B cell (primary cell): ENCODE measurements at regions not wholly inside any gene's neighbourhood (a gene's known extent, or its start where the extent isn't known, plus 50 kb on each side); places are given as distances from the start of the nearest gene placed in this dataset.

ENCODE experiments used
- ATAC-seq: fragments of 200-7000 bp; cut with Tn5 transposase; one replicate; pipeline ENCODE4 v1.10.0; 2021; ENCODE audit warnings: low read depth, mild to moderate bottlenecking, moderate number of reproducible peaks, moderate library complexity
- CTCF ChIA-PET: fragments of 350-600 bp; sonication (Branson Sonifier 250); formaldehyde crosslinking; loops from one replicate; lab custom pipeline; 2021; ENCODE audit warnings: antibody characterized with exemption, inconsistent platforms; lab: Charles Lee
- POLR2A ChIA-PET: fragments of 350-600 bp; sonication (Branson Sonifier 250); formaldehyde crosslinking; loops from one replicate; lab custom pipeline; 2021; ENCODE audit warnings: antibody characterized with exemption; lab: Charles Lee
- DNase-seq: peaks from one replicate; pipeline ENCODE4 v3.0.0; 2013
- H2AFZ ChIP-seq: 2 replicates; pipeline ENCODE4 v1.6.1; 2012; ENCODE audit warnings: mild to moderate bottlenecking, low read depth, low read length; ENCODE audit not compliant: insufficient read depth, poor library complexity, severe bottlenecking
- H3K27ac ChIP-seq, 2 donors: 1 replicate in 1 of 2; 2 replicates in 1 of 2; pipeline ENCODE4 v1.5.1; 2012 to 2013; ENCODE audit warnings: low read length in 2 of 2, mild to moderate bottlenecking in 2 of 2, moderate library complexity in 1 of 2
- H3K27me3 ChIP-seq, 4 experiments: fragments of 200-600 bp in 1 of 4; sonication (generic) in 1 of 4; replicated peaks in 1 of 4; 1 replicate in 2 of 4; 2 replicates in 2 of 4; pipeline versions ENCODE4 v1.6.1 to v1.7.0; 2013 to 2016; ENCODE audit warnings: low read length in 3 of 4, mild to moderate bottlenecking in 2 of 4, mixed read lengths in 1 of 4, moderate library complexity in 1 of 4; ENCODE audit not compliant: insufficient read depth in 4 of 4, control insufficient read depth in 3 of 4; ENCODE audit errors: control extremely low read depth in 1 of 4
- H3K36me3 ChIP-seq, 2 experiments: replicated peaks in 1 of 2; 1 replicate in 1 of 2; 2 replicates in 1 of 2; pipeline versions ENCODE4 v1.6.1 to v1.7.1; 2013; ENCODE audit warnings: low read length in 1 of 2; ENCODE audit not compliant: insufficient read depth in 2 of 2, control insufficient read depth in 1 of 2; ENCODE audit errors: control extremely low read depth in 1 of 2, extremely low read depth in 1 of 2
- H3K4me1 ChIP-seq, 2 donors: fragments of 200-600 bp in 1 of 2; sonication (generic) in 1 of 2; 1 replicate in 1 of 2; 2 replicates in 1 of 2; pipeline versions ENCODE4 v1.5.1 to v1.6.1; 2013 to 2017; ENCODE audit warnings: low read length in 2 of 2; ENCODE audit not compliant: control insufficient read depth in 2 of 2, insufficient read depth in 2 of 2
- H3K4me2 ChIP-seq: replicated peaks from 2 replicates; pipeline ENCODE3; 2012; ENCODE audit warnings: mild to moderate bottlenecking, low read depth, low read length; ENCODE audit not compliant: poor library complexity, severe bottlenecking
- H3K4me3 ChIP-seq, 5 experiments: fragments of 200-600 bp in 1 of 5; sonication (generic) in 1 of 5; 1 replicate in 3 of 5; 2 replicates in 2 of 5; pipeline versions ENCODE4 v1.5.1 to v1.7.0; 2011 to 2016; ENCODE audit warnings: low read length in 4 of 5, mild to moderate bottlenecking in 4 of 5, low read depth in 2 of 5, control low read depth in 1 of 5, moderate library complexity in 1 of 5; ENCODE audit not compliant: insufficient read depth in 1 of 5; ENCODE audit errors: control extremely low read depth in 1 of 5, extremely low read depth in 1 of 5
- H3K79me2 ChIP-seq: fragments of 200-600 bp; sonication (generic); one replicate; pipeline ENCODE4 v1.6.0; 2016; ENCODE audit warnings: low read length; ENCODE audit not compliant: control insufficient read depth, insufficient read depth
- H3K9ac ChIP-seq: fragments of 200-600 bp; sonication (generic); 2 replicates; pipeline ENCODE4 v1.6.1; 2017; ENCODE audit warnings: mild to moderate bottlenecking, low read length, moderate library complexity
- H3K9me3 ChIP-seq, 3 donors: one replicate each; pipeline versions ENCODE4 v1.6.1 to v1.7.1; 2013; ENCODE audit warnings: low read length in 2 of 3; ENCODE audit not compliant: control insufficient read depth in 2 of 3, insufficient read depth in 1 of 3; ENCODE audit errors: control extremely low read depth in 1 of 3
- H4K20me1 ChIP-seq: 2 replicates; pipeline ENCODE4 v1.6.0; 2012; ENCODE audit warnings: mild to moderate bottlenecking, low read length; ENCODE audit not compliant: insufficient read depth, control insufficient read depth, poor library complexity, severe bottlenecking
- H3K27ac Mint-ChIP-seq: one replicate; pipeline ENCODE4 v1.8.0; 2021; ENCODE audit warnings: mixed read lengths
- H3K27me3 Mint-ChIP-seq: one replicate; pipeline ENCODE4 v1.8.0; 2021; ENCODE audit warnings: mixed read lengths
- H3K4me1 Mint-ChIP-seq: one replicate; pipeline ENCODE4 v1.8.0; 2021; ENCODE audit warnings: mixed read lengths
- H3K4me3 Mint-ChIP-seq: one replicate; pipeline ENCODE4 v1.8.0; 2021; ENCODE audit warnings: mixed read lengths
- H3K9me3 Mint-ChIP-seq: one replicate; pipeline ENCODE4 v1.8.0; 2022; ENCODE audit warnings: mixed read lengths; ENCODE audit not compliant: insufficient read depth
- CTCF ChIP-seq: fragments of 200-600 bp; IDR thresholded peaks from one replicate; pipeline ENCODE4 v1.8.0; 2022; ENCODE audit warnings: antibody characterized with exemption, mild to moderate bottlenecking
- EZH2 ChIP-seq: IDR thresholded peaks from 2 replicates; pipeline ENCODE4 v1.6.1; 2012; ENCODE audit warnings: borderline replicate concordance, low read depth, mild to moderate bottlenecking, moderate library complexity, low read length; ENCODE audit not compliant: insufficient read depth, poor library complexity, severe bottlenecking
- WGBS: methylation state at CpG from one replicate; pipeline ENCODE4 v1.1.5; 2013; ENCODE audit warnings: missing lambda C conversion rate; ENCODE audit not compliant: insufficient coverage; 5-methylcytosine and 5-hydroxymethylcytosine counted together
- intact Hi-C: fragments of 100-400 bp; cut with micrococcal nuclease; formaldehyde crosslinking; loops from one replicate; pipeline ENCODE4 v1.10.0; 2022

- no peak overlapping the region for H2AFZ ChIP-seq
- Mint-ChIP-seq H3K4me1 (no peaks in the 10 kb centered on the region), H3K27me3 (no peaks in the 10 kb centered on the region), H3K4me3 (no peak overlapping the region), H3K9me3 (peaks cover 5% of the 10 kb centered on the region), H3K27ac (no peak overlapping the region)
- H4K20me1 ChIP-seq = no peaks in the 10 kb centered on the region
- TF ChIP-seq EZH2 (no peak), CTCF (no peak)
- ATAC-seq (no peak), DNase-seq (no peak)
- H3K4me2 ChIP-seq = no peak overlapping the region
- H3K27ac ChIP-seq = no peak overlapping the region
- ChIA-PET POLR2A (no interaction called here), CTCF (no interaction called here)
- WGBS = 86% methylated on average over 1 of the region's 2 CpGs
- H3K9me3 ChIP-seq = no peaks in the 10 kb centered on the region
- H3K4me3 ChIP-seq = no peak overlapping the region
- H3K36me3 ChIP-seq = no peaks in the 10 kb centered on the region
- intact Hi-C loops = no loop called here
- no peak overlapping the region for H3K9ac ChIP-seq
- H3K27me3 ChIP-seq = no peaks in the 10 kb centered on the region
- no peaks in the 10 kb centered on the region for H3K4me1 ChIP-seq
- H3K79me2 ChIP-seq = no peaks in the 10 kb centered on the region
Observed at GRCh38 chr9:25517701-25518100, 160.5 kb downstream of the TUSC1 start.

GRCh38 chr9:25513509-25514033 is 164.7 kb downstream of the TUSC1 start:
- ATAC-seq (no peak), DNase-seq (no peak)
- ChIA-PET POLR2A (no interaction called here), CTCF (no interaction called here)
- H3K36me3 ChIP-seq = no peaks in the 10 kb centered on the region
- no peak overlapping the region for H3K9ac ChIP-seq
- WGBS = no CpG with 5 or more reads among the region's 3 CpGs
- Mint-ChIP-seq H3K4me1 (no peaks in the 10 kb centered on the region), H3K9me3 (peaks cover 6% of the 10 kb centered on the region), H3K27me3 (no peaks in the 10 kb centered on the region), H3K4me3 (no peak overlapping the region), H3K27ac (no peak overlapping the region)
- no peaks in the 10 kb centered on the region for H3K9me3 ChIP-seq
- no peak overlapping the region for H3K4me2 ChIP-seq
- no peaks in the 10 kb centered on the region for H3K79me2 ChIP-seq
- H3K4me3 ChIP-seq = no peak overlapping the region
- H3K27me3 ChIP-seq = no peaks in the 10 kb centered on the region
- TF ChIP-seq EZH2 (no peak), CTCF (no peak)
- H3K4me1 ChIP-seq = no peaks in the 10 kb centered on the region
- intact Hi-C loops = no loop called here
- H4K20me1 ChIP-seq = no peaks in the 10 kb centered on the region
- no peak overlapping the region for H3K27ac ChIP-seq
- H2AFZ ChIP-seq = no peak overlapping the region
